Activated CD8-positive, alpha-beta memory T cell treated with anti-CD3 and anti-CD28 coated beads, Interleukin-2, amount 10 ng/mL, durations not matched to agents 7 days and 5 days (primary cell): ENCODE measurements at regions not wholly inside any gene's neighbourhood (a gene's known extent, or its start where the extent isn't known, plus 50 kb on each side); places are given as distances from the start of the nearest gene placed in this dataset.
"Not testable (repeated sequence)": the region's sequence is repeated elsewhere in the genome, so short reads cannot be mapped to it uniquely, and the experiment has no call there.

Experiments used
- ATAC-seq: fragments of 150-1000 bp; cut with Tn5 transposase; one replicate; pipeline ENCODE4 v1.10.0; 2021; ENCODE audit warnings: moderate library complexity
- CTCF ChIA-PET: fragments of 350-600 bp; sonication (Branson Sonifier 250); formaldehyde crosslinking; loops from one replicate; lab custom pipeline; 2021; ENCODE audit warnings: antibody characterized with exemption; lab: Charles Lee
- DNase-seq: peaks from one replicate; pipeline ENCODE4 v3.0.0-alpha.2; 2020
- H3K27ac Mint-ChIP-seq: one replicate; pipeline ENCODE4 v1.8.0; 2021; ENCODE audit warnings: mild to moderate bottlenecking, mixed read lengths
- H3K27me3 Mint-ChIP-seq: one replicate; pipeline ENCODE4 v1.8.0; 2021; ENCODE audit warnings: mixed read lengths
- H3K36me3 Mint-ChIP-seq: one replicate; pipeline ENCODE4 v1.8.0; 2021; ENCODE audit warnings: mild to moderate bottlenecking, mixed read lengths
- H3K4me1 Mint-ChIP-seq: one replicate; pipeline ENCODE4 v1.8.0; 2021; ENCODE audit warnings: mixed read lengths
- H3K4me3 Mint-ChIP-seq: one replicate; pipeline ENCODE4 v1.8.0; 2021; ENCODE audit warnings: mild to moderate bottlenecking, moderate library complexity, mixed read lengths
- H3K9me3 Mint-ChIP-seq: one replicate; pipeline ENCODE4 v1.8.0; 2022; ENCODE audit warnings: low read depth, mixed read lengths

GRCh38 chr5:117604845-117605244 lies 1030.2 kb upstream of the SEMA6A start:
- H3K4me1 Mint-ChIP-seq = no peaks in the 10 kb centered on the region
- ATAC-seq (no peak), DNase-seq (no peak)
- H3K9me3 Mint-ChIP-seq = peaks cover 5% of the 10 kb centered on the region
- H3K27ac Mint-ChIP-seq = no peak overlapping the region
- H3K4me3 Mint-ChIP-seq = no peak overlapping the region
- no peaks in the 10 kb centered on the region for H3K36me3 Mint-ChIP-seq
- no peaks in the 10 kb centered on the region for H3K27me3 Mint-ChIP-seq
- CTCF ChIA-PET = no interaction called here

- H3K9me3 Mint-ChIP-seq, H3K27ac Mint-ChIP-seq, H3K36me3 Mint-ChIP-seq, DNase-seq, CTCF ChIA-PET, H3K27me3 Mint-ChIP-seq, ATAC-seq, H3K4me3 Mint-ChIP-seq, H3K4me1 Mint-ChIP-seq: not testable (repeated sequence)
Observed at GRCh38 chr5:117599811-117600210, 1025.2 kb upstream of the SEMA6A start.

- Mint-ChIP-seq H3K4me3 (no peak overlapping the region), H3K4me1 (no peaks in the 10 kb centered on the region), H3K27ac (no peak overlapping the region)
Observed at GRCh38 chr5:117594166-117594565, 1019.5 kb upstream of the SEMA6A start.

GRCh38 chr5:117590944-117591343 lies 1016.3 kb upstream of the SEMA6A start:
- H3K36me3 Mint-ChIP-seq = no peaks in the 10 kb centered on the region
- no peaks in the 10 kb centered on the region for H3K27me3 Mint-ChIP-seq
- CTCF ChIA-PET = no interaction called here
- no peaks in the 10 kb centered on the region for H3K4me1 Mint-ChIP-seq
- ATAC-seq (no peak), DNase-seq (no peak)
- no peak overlapping the region for H3K27ac Mint-ChIP-seq
- no peak overlapping the region for H3K4me3 Mint-ChIP-seq
- H3K9me3 Mint-ChIP-seq = no peaks in the 10 kb centered on the region

More at GRCh38 chr5:117594166-117594565, 1019.5 kb upstream of the SEMA6A start:
- CTCF ChIA-PET = interaction anchor here (0.7 kb wide), 1 partner anchor 353 kb away, joined by 4 read pairs; no protein-coding TSS in a partner anchor
- no peak for ATAC-seq
- Mint-ChIP-seq H3K27me3 (no peaks in the 10 kb centered on the region), H3K36me3 (no peaks in the 10 kb centered on the region), H3K9me3 (no peaks in the 10 kb centered on the region)
- DNase-seq = no peak

GRCh38 chr5:117588611-117589010 lies 1014.0 kb upstream of the SEMA6A start:
- H3K9me3 Mint-ChIP-seq = no peaks in the 10 kb centered on the region
- no peaks in the 10 kb centered on the region for H3K36me3 Mint-ChIP-seq
- H3K27me3 Mint-ChIP-seq = no peaks in the 10 kb centered on the region
- no peaks in the 10 kb centered on the region for H3K4me1 Mint-ChIP-seq
- DNase-seq = no peak
- no peak for ATAC-seq
- no peak overlapping the region for H3K27ac Mint-ChIP-seq
- H3K4me3 Mint-ChIP-seq = no peak overlapping the region
- CTCF ChIA-PET = no interaction called here

GRCh38 chr5:117587111-117587510 lies 1012.5 kb upstream of the SEMA6A start:
- ATAC-seq = no peak
- DNase-seq = no peak
- Mint-ChIP-seq H3K36me3 (no peaks in the 10 kb centered on the region), H3K27ac (no peak overlapping the region), H3K9me3 (no peaks in the 10 kb centered on the region), H3K4me3 (no peak overlapping the region), H3K27me3 (no peaks in the 10 kb centered on the region), H3K4me1 (no peaks in the 10 kb centered on the region)
- CTCF ChIA-PET = no interaction called here

GRCh38 chr5:117568622-117569021 lies 994.0 kb upstream of the SEMA6A start:
- Mint-ChIP-seq H3K36me3 (no peaks in the 10 kb centered on the region), H3K27ac (no peak overlapping the region), H3K4me1 (no peaks in the 10 kb centered on the region), H3K4me3 (no peak overlapping the region), H3K27me3 (no peaks in the 10 kb centered on the region), H3K9me3 (no peaks in the 10 kb centered on the region)
- CTCF ChIA-PET = no interaction called here
- ATAC-seq (no peak), DNase-seq (no peak)

- no peak for ATAC-seq
Observed at GRCh38 chr5:117568126-117568525, 993.5 kb upstream of the SEMA6A start.

GRCh38 chr5:117562647-117563046 lies 988.0 kb upstream of the SEMA6A start:
- Mint-ChIP-seq H3K36me3 (no peaks in the 10 kb centered on the region), H3K27ac (no peak overlapping the region), H3K9me3 (peaks cover 2% of the 10 kb centered on the region), H3K27me3 (no peaks in the 10 kb centered on the region), H3K4me3 (no peak overlapping the region), H3K4me1 (no peaks in the 10 kb centered on the region)
- no peak for DNase-seq
- no peak for ATAC-seq
- CTCF ChIA-PET = no interaction called here

More at GRCh38 chr5:117568126-117568525, 993.5 kb upstream of the SEMA6A start:
- H3K9me3 Mint-ChIP-seq = no peaks in the 10 kb centered on the region
- no peak overlapping the region for H3K4me3 Mint-ChIP-seq
- no peak for DNase-seq
- CTCF ChIA-PET = no interaction called here
- H3K27me3 Mint-ChIP-seq = no peaks in the 10 kb centered on the region
- no peak overlapping the region for H3K27ac Mint-ChIP-seq
- no peaks in the 10 kb centered on the region for H3K4me1 Mint-ChIP-seq
- no peaks in the 10 kb centered on the region for H3K36me3 Mint-ChIP-seq

GRCh38 chr5:117561531-117561930 lies 986.9 kb upstream of the SEMA6A start:
- Mint-ChIP-seq H3K4me1 (no peaks in the 10 kb centered on the region), H3K36me3 (no peaks in the 10 kb centered on the region), H3K27me3 (no peaks in the 10 kb centered on the region), H3K9me3 (peaks cover 2% of the 10 kb centered on the region), H3K27ac (no peak overlapping the region), H3K4me3 (no peak overlapping the region)
- CTCF ChIA-PET = no interaction called here
- no peak for DNase-seq
- no peak for ATAC-seq

- Mint-ChIP-seq H3K27me3 (no peaks in the 10 kb centered on the region), H3K4me1 (no peaks in the 10 kb centered on the region)
- ATAC-seq = no peak
Observed at GRCh38 chr5:117559005-117559844, 984.6 kb upstream of the SEMA6A start.

GRCh38 chr5:117551236-117551635 lies 976.6 kb upstream of the SEMA6A start:
- H3K27me3 Mint-ChIP-seq = no peaks in the 10 kb centered on the region
- ATAC-seq = no peak
- H3K4me1 Mint-ChIP-seq = no peaks in the 10 kb centered on the region
- no peaks in the 10 kb centered on the region for H3K36me3 Mint-ChIP-seq
- H3K9me3 Mint-ChIP-seq = peaks cover 4% of the 10 kb centered on the region
- no peak overlapping the region for H3K27ac Mint-ChIP-seq
- no peak overlapping the region for H3K4me3 Mint-ChIP-seq
- CTCF ChIA-PET = no interaction called here
- no peak for DNase-seq

More at GRCh38 chr5:117559005-117559844, 984.6 kb upstream of the SEMA6A start:
- DNase-seq = no peak
- Mint-ChIP-seq H3K9me3 (peaks cover 2% of the 10 kb centered on the region), H3K36me3 (no peaks in the 10 kb centered on the region), H3K27ac (no peak overlapping the region), H3K4me3 (no peak overlapping the region)
- CTCF ChIA-PET = no interaction called here

- Mint-ChIP-seq H3K4me3 (no peak overlapping the region), H3K27ac (no peak overlapping the region), H3K27me3 (no peaks in the 10 kb centered on the region), H3K36me3 (no peaks in the 10 kb centered on the region), H3K9me3 (peaks cover 4% of the 10 kb centered on the region), H3K4me1 (no peaks in the 10 kb centered on the region)
- ATAC-seq = no peak
- CTCF ChIA-PET = no interaction called here
- DNase-seq = no peak
Observed at GRCh38 chr5:117547192-117547591, 972.6 kb upstream of the SEMA6A start.

GRCh38 chr5:117539692-117540091 lies 965.1 kb upstream of the SEMA6A start:
- Mint-ChIP-seq H3K27me3 (no peaks in the 10 kb centered on the region), H3K9me3 (no peaks in the 10 kb centered on the region), H3K4me3 (no peak overlapping the region), H3K4me1 (no peaks in the 10 kb centered on the region), H3K27ac (no peak overlapping the region), H3K36me3 (no peaks in the 10 kb centered on the region)
- no peak for ATAC-seq
- no peak for DNase-seq
- CTCF ChIA-PET = no interaction called here
